ENCODE measurements at regions not wholly inside any gene's neighbourhood (a gene's known extent, or its start where the extent isn't known, plus 50 kb on each side); places are given as distances from the start of the nearest gene placed in this dataset.
"Not testable (repeated sequence)": the region's sequence is repeated elsewhere in the genome, so short reads cannot be mapped to it uniquely, and the experiment has no call there.

DNA sequence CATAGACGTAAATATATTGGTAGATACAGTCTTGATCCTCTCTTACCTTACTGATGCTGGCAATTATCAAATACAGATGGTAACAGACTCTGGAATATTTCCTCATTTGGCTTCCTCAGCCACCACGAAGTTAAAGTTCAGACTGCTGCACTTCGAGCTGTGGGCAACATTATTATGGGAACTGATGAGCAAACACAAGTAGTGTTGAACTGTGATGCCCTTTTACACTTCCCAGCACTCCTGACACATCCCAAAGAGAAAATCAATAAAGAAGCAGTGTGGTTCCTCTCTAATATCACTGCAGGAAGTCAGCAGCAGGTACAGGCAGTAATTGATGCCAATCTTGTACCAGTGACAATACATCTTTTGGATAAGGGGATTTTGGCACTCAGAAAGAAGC is 162.7 kb upstream of the NT5E start:
- Mint-ChIP-seq H3K4me3 (no peak overlapping the region), H3K36me3 (ENCODE audit: insufficient read depth) (no peaks in the 10 kb centered on the region), H3K27me3 (peaks cover 0 to 21% of the 10 kb centered on the region in 2 donors), H3K9me3 (peaks cover 8% of the 10 kb centered on the region in 2 donors), H3K4me1 (ENCODE audit: low read depth in 2 of 2) (no peaks in the 10 kb centered on the region), H3K27ac (no peak overlapping the region)
- DNase-seq (no peak), ATAC-seq (replicated peaks) (no peak)

GRCh38 chr6:85286507-85286906 is 163.4 kb upstream of the NT5E start:
- not testable (repeated sequence) for DNase-seq; H3K4me3 Mint-ChIP-seq; ATAC-seq (replicated peaks); H3K27ac Mint-ChIP-seq; H3K4me1 Mint-ChIP-seq (ENCODE audit: low read depth in 2 of 2); H3K36me3 Mint-ChIP-seq (ENCODE audit: insufficient read depth); H3K9me3 Mint-ChIP-seq
- H3K27me3 Mint-ChIP-seq = peaks cover 0 to 21% of the 10 kb centered on the region in 2 donors

DNA sequence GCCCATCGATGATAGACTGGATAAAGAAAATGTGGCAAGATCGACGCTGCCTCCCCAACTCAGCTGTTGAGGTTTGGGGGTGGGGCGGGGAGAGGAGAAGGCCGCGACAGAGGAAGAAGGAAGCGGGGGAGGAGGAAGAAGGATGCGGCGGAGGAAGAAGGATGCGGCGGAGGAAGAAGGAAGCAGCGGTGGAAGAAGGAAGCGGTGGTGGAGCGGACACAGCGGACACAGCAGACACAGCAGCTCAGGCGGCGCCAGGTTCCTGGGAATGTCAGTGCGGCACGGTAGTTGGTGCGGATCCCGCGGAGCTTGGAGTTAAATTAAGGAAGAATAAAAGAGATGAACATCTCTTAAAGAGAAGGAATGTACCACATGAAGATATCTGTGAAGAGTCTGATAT is 163.9 kb upstream of the NT5E start:
- ATAC-seq (replicated peaks) (no peak), DNase-seq (no peak)
- H3K27me3 Mint-ChIP-seq = peaks cover 0 to 21% of the 10 kb centered on the region in 2 donors
- no peaks in the 10 kb centered on the region for H3K4me1 Mint-ChIP-seq (ENCODE audit: low read depth in 2 of 2)
- no peak overlapping the region for H3K27ac Mint-ChIP-seq
- peaks cover 8% of the 10 kb centered on the region in 2 donors for H3K9me3 Mint-ChIP-seq
- H3K36me3 Mint-ChIP-seq (ENCODE audit: insufficient read depth) = no peaks in the 10 kb centered on the region
- no peak overlapping the region for H3K4me3 Mint-ChIP-seq

DNA sequence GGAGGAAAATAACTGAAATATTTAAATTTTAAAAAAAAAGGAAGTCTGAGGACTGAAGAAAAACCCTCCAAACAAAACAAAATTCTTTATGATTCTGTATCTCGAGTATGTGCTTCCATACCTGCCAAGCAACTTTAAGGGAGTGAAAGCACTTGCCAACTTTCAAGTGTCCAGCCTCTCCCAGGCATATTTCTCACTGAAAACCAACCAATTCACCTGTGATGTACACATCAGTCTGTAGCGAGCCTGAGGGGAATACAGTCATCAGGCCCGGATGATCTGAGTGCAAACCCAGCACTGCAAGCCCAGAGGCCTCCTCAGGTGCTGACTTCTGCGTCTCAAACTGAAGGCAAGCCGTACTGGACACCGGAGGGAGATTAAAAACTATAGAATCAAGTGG is 164.8 kb upstream of the NT5E start:
- Mint-ChIP-seq H3K36me3 (ENCODE audit: insufficient read depth) (no peaks in the 10 kb centered on the region), H3K27ac (no peak overlapping the region), H3K9me3 (peaks cover 4 to 8% of the 10 kb centered on the region in 2 donors), H3K4me3 (no peak overlapping the region), H3K27me3 (peaks cover 0 to 21% of the 10 kb centered on the region in 2 donors), H3K4me1 (ENCODE audit: low read depth in 2 of 2) (no peaks in the 10 kb centered on the region)
- no peak for DNase-seq
- ATAC-seq (replicated peaks) = no peak

DNA sequence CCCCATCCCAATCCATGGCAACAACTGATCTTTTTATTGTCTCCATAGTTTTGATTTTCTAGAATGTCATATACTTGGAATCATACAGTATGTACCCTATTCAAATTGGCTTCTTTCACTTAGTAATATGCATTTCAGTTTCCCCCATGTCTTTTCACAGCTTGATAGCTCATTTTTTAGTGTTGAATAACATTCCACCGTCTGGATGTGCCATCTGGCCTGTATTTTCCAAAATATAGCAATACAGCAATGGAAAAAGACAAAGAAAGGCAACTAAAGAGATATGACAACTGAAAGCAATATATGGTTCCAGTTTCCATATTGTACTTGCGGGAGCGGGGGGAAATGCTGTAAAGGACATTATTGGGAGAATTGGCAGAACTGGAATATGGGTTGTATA is 166.4 kb upstream of the NT5E start:
- Mint-ChIP-seq H3K27ac (no peak overlapping the region), H3K27me3 (peaks cover 0 to 20% of the 10 kb centered on the region in 2 donors), H3K4me1 (ENCODE audit: low read depth in 2 of 2) (no peaks in the 10 kb centered on the region), H3K36me3 (ENCODE audit: insufficient read depth) (no peaks in the 10 kb centered on the region), H3K4me3 (no peak overlapping the region), H3K9me3 (peaks cover 4 to 8% of the 10 kb centered on the region in 2 donors)
- no peak for ATAC-seq (replicated peaks)
- DNase-seq = no peak

DNA sequence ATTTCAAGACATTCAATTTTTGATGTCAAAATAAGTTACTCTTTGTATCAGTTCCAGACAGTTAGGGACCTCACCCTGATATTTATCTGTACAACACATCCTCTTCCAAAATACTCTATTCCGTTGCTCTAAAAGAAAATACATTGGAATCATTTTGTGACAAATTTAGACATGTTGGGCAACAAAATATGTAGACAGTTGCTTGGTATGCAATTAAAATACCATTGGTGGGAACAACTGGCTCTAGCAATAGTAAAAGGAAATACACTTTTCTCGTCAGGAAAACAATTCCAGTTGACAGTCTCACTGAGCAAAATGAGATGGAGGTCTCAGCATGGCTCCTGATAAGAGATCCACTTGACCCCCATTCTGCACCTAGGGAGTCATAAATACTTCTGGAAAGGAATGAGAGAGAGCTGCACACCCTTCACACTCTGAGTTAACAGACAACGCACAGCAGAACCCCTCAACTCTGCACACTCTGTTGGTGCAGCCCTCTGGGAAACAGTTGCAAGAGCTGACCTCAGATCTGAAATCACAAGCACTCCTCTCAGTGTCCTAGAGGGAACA is 171.3 kb upstream of the NT5E start:
- H3K9me3 Mint-ChIP-seq = no peaks in the 10 kb centered on the region
- DNase-seq (no peak), ATAC-seq (replicated peaks) (no peak)
- no peak overlapping the region for H3K4me3 Mint-ChIP-seq
- no peaks in the 10 kb centered on the region for H3K4me1 Mint-ChIP-seq (ENCODE audit: low read depth in 2 of 2)
- H3K36me3 Mint-ChIP-seq (ENCODE audit: insufficient read depth) = no peaks in the 10 kb centered on the region
- no peaks in the 10 kb centered on the region for H3K27me3 Mint-ChIP-seq
- H3K27ac Mint-ChIP-seq = no peak overlapping the region

- H3K4me3 Mint-ChIP-seq; H3K36me3 Mint-ChIP-seq (ENCODE audit: insufficient read depth); ATAC-seq (replicated peaks); H3K27me3 Mint-ChIP-seq; H3K4me1 Mint-ChIP-seq (ENCODE audit: low read depth in 2 of 2); H3K27ac Mint-ChIP-seq; H3K9me3 Mint-ChIP-seq; DNase-seq: not testable (repeated sequence)
Observed at GRCh38 chr6:85276026-85276425, 173.9 kb upstream of the NT5E start.

GRCh38 chr6:85275338-85275985 is 174.4 kb upstream of the NT5E start:
- ATAC-seq (replicated peaks) = no peak
- Mint-ChIP-seq H3K27ac (no peak overlapping the region), H3K4me3 (no peak overlapping the region), H3K36me3 (ENCODE audit: insufficient read depth) (peaks cover 2% of the 10 kb centered on the region), H3K4me1 (ENCODE audit: low read depth in 2 of 2) (no peaks in the 10 kb centered on the region), H3K9me3 (no peaks in the 10 kb centered on the region), H3K27me3 (no peaks in the 10 kb centered on the region)
- DNase-seq = no peak

GRCh38 chr6:85273870-85274269 is 176.0 kb upstream of the NT5E start:
- peaks cover 2% of the 10 kb centered on the region for H3K36me3 Mint-ChIP-seq (ENCODE audit: insufficient read depth)
- no peaks in the 10 kb centered on the region for H3K27me3 Mint-ChIP-seq
- peaks cover 0 to 1% of the 10 kb centered on the region in 2 donors for H3K9me3 Mint-ChIP-seq
- DNase-seq (no peak), ATAC-seq (replicated peaks) (no peak)
- no peaks in the 10 kb centered on the region for H3K4me1 Mint-ChIP-seq (ENCODE audit: low read depth in 2 of 2)
- no peak overlapping the region for H3K4me3 Mint-ChIP-seq
- no peak overlapping the region for H3K27ac Mint-ChIP-seq

- Mint-ChIP-seq H3K4me1 (ENCODE audit: low read depth in 2 of 2) (no peaks in the 10 kb centered on the region), H3K9me3 (peaks cover 0 to 1% of the 10 kb centered on the region in 2 donors), H3K36me3 (ENCODE audit: insufficient read depth) (peaks cover 2% of the 10 kb centered on the region), H3K27ac (no peak overlapping the region), H3K4me3 (no peak overlapping the region), H3K27me3 (no peaks in the 10 kb centered on the region)
- DNase-seq (no peak), ATAC-seq (replicated peaks) (no peak)
Observed at GRCh38 chr6:85273046-85273445, 176.8 kb upstream of the NT5E start.

DNA sequence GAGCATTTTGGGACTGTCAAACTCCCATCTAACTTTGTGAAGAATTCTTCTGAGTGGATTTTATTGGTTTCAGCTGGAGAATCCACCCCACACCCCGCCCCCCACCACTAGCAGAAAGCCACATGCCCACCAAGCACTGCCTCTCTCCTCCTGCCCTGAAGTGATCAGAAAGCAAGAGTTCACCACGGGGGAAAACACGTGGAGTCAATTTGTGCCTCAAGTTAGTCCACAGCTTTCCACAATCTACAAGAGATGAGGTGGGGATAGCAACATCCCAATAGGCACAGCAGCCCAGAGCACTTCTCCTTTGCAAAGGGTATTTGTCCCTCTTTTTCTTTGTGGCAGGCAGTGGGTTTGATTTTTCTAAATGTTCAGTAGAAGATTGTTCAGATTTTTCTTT is 177.3 kb upstream of the NT5E start:
- Mint-ChIP-seq H3K36me3 (ENCODE audit: insufficient read depth) (peaks cover 2% of the 10 kb centered on the region), H3K9me3 (peaks cover 0 to 1% of the 10 kb centered on the region in 2 donors), H3K4me1 (ENCODE audit: low read depth in 2 of 2) (no peaks in the 10 kb centered on the region), H3K4me3 (no peak overlapping the region), H3K27ac (no peak overlapping the region), H3K27me3 (no peaks in the 10 kb centered on the region)
- ATAC-seq (replicated peaks) (no peak), DNase-seq (no peak)

DNA sequence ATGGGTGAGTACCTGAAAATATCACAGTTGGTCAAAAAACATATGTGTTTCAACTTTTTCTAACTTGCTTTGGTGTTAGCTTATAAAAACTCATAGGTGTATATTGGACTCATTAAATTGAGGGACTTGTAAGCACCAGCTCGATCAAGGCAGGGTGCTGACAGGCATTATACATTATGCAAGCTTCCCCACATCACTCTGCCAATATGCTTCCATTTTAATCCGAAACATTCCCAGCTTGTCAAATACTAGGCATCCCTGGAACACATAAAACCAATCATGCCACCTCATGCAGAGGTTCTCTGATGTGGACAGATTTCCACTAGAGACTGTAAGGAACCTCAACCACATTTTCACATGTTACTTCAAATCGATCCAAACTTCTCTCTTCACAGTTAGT is 187.3 kb upstream of the NT5E start:
- no peaks in the 10 kb centered on the region for H3K9me3 Mint-ChIP-seq
- no peak for DNase-seq
- no peaks in the 10 kb centered on the region for H3K4me1 Mint-ChIP-seq (ENCODE audit: low read depth in 2 of 2)
- no peaks in the 10 kb centered on the region for H3K36me3 Mint-ChIP-seq (ENCODE audit: insufficient read depth)
- no peak overlapping the region for H3K4me3 Mint-ChIP-seq
- no peaks in the 10 kb centered on the region for H3K27me3 Mint-ChIP-seq
- no peak for ATAC-seq (replicated peaks)
- H3K27ac Mint-ChIP-seq = no peak overlapping the region

GRCh38 chr6:85261271-85261670 is 188.6 kb upstream of the NT5E start:
- Mint-ChIP-seq H3K27me3 (no peaks in the 10 kb centered on the region), H3K4me1 (ENCODE audit: low read depth in 2 of 2) (no peaks in the 10 kb centered on the region), H3K9me3 (no peaks in the 10 kb centered on the region), H3K27ac (no peak overlapping the region), H3K4me3 (no peak overlapping the region), H3K36me3 (ENCODE audit: insufficient read depth) (no peaks in the 10 kb centered on the region)
- no peak for DNase-seq
- ATAC-seq (replicated peaks) = no peak

DNA sequence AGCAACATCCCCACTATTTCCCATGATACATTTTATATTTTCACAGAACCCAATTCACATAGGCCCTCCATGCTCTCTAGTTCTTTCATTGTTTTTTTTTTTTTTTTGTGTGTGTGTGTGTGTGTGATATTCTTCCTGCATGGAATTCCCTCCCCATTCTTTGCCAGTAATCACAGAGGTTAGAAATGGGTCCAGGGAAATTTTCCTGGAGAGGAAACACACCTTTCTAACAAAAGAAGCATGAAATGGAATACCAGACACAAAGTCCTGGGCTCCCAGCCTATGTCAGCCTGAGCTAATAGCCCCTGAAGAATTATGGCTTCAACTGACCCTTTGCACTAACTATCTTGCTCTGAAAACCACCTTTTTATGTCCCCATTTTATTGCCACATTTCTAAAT is 194.2 kb upstream of the NT5E start:
- no peak overlapping the region for H3K4me3 Mint-ChIP-seq
- peaks cover 8 to 16% of the 10 kb centered on the region in 2 donors for H3K27me3 Mint-ChIP-seq
- ATAC-seq (replicated peaks) = no peak
- no peak for DNase-seq
- no peak overlapping the region for H3K27ac Mint-ChIP-seq
- H3K9me3 Mint-ChIP-seq = peaks cover 2 to 18% of the 10 kb centered on the region in 2 donors
- H3K36me3 Mint-ChIP-seq (ENCODE audit: insufficient read depth) = no peaks in the 10 kb centered on the region
- H3K4me1 Mint-ChIP-seq (ENCODE audit: low read depth in 2 of 2) = no peaks in the 10 kb centered on the region
